Hepatocyte (in vitro differentiated cells): ENCODE measurements at regions not wholly inside any gene's neighbourhood (a gene's known extent, or its start where the extent isn't known, plus 50 kb on each side); places are given as distances from the start of the nearest gene placed in this dataset.

Experiments used
- DNase-seq: peaks from one replicate; pipeline ENCODE4 v3.0.0-alpha.2; 2016; ENCODE audit warnings: low spot score
- H2AFZ ChIP-seq: fragments of 200-600 bp; sonication (generic); 2 replicates; pipeline ENCODE4 v1.6.0; 2016; ENCODE audit warnings: antibody characterized with exemption, mild to moderate bottlenecking
- H3K27ac ChIP-seq: fragments of 200-600 bp; sonication (generic); 2 replicates; pipeline ENCODE4 v1.5.1; 2016; ENCODE audit warnings: mild to moderate bottlenecking
- H3K27me3 ChIP-seq: fragments of 200-600 bp; sonication (generic); 2 replicates; pipeline ENCODE4 v1.6.1; 2016
- H3K36me3 ChIP-seq: fragments of 200-600 bp; sonication (generic); replicated peaks from 2 replicates; pipeline ENCODE4 v1.5.1; 2016; ENCODE audit warnings: low read depth; ENCODE audit not compliant: insufficient read depth
- H3K4me1 ChIP-seq: fragments of 200-600 bp; sonication (generic); 2 replicates; pipeline ENCODE4 v1.5.1; 2016; ENCODE audit warnings: mild to moderate bottlenecking, moderate library complexity; ENCODE audit not compliant: insufficient read depth
- H3K4me2 ChIP-seq: fragments of 200-600 bp; sonication (generic); 2 replicates; pipeline ENCODE4 v1.6.0; 2016
- H3K4me3 ChIP-seq: fragments of 200-600 bp; sonication (generic); 2 replicates; pipeline ENCODE4 v1.5.1; 2016; ENCODE audit warnings: mild to moderate bottlenecking
- H3K79me2 ChIP-seq: fragments of 200-600 bp; sonication (generic); 2 replicates; pipeline ENCODE4 v1.6.0; 2017; ENCODE audit warnings: mild to moderate bottlenecking
- H3K9me2 ChIP-seq: fragments of 200-600 bp; sonication (generic); replicated peaks from 2 replicates; pipeline ENCODE4 v1.6.0; 2017; ENCODE audit warnings: mild to moderate bottlenecking; ENCODE audit not compliant: insufficient read depth
- H3K9me3 ChIP-seq: fragments of 200-600 bp; sonication (generic); 2 replicates; pipeline ENCODE4 v1.5.1; 2016; ENCODE audit warnings: low read depth, mild to moderate bottlenecking
- H4K20me1 ChIP-seq: fragments of 200-600 bp; sonication (generic); 2 replicates; pipeline ENCODE4 v1.6.0; 2016; ENCODE audit warnings: mild to moderate bottlenecking; ENCODE audit not compliant: insufficient read depth, poor library complexity, severe bottlenecking
- CTCF ChIP-seq: fragments of 200-600 bp; sonication (generic); IDR thresholded peaks from 2 replicates; pipeline ENCODE4 v1.5.1; 2016; ENCODE audit warnings: antibody characterized with exemption, mild to moderate bottlenecking; ENCODE audit not compliant: poor library complexity
- EZH2 ChIP-seq: fragments of 200-600 bp; sonication (generic); IDR thresholded peaks from 2 replicates; pipeline ENCODE4 v1.6.1; 2016; ENCODE audit warnings: antibody characterized with exemption, mild to moderate bottlenecking, borderline replicate concordance
- EZH2phosphoT487 ChIP-seq: fragments of 200-600 bp; sonication (generic); IDR thresholded peaks from one replicate; pipeline ENCODE4 v1.6.1; 2018; ENCODE audit warnings: antibody characterized with exemption, mild to moderate bottlenecking, low read depth, moderate library complexity; ENCODE audit not compliant: unreplicated experiment, severe bottlenecking
- WGBS: methylation state at CpG from one replicate; pipeline ENCODE4 v1.1.6; 2016; ENCODE audit warnings: low lambda C conversion rate; ENCODE audit errors: missing lambda C conversion rate; 5-methylcytosine and 5-hydroxymethylcytosine counted together

DNA sequence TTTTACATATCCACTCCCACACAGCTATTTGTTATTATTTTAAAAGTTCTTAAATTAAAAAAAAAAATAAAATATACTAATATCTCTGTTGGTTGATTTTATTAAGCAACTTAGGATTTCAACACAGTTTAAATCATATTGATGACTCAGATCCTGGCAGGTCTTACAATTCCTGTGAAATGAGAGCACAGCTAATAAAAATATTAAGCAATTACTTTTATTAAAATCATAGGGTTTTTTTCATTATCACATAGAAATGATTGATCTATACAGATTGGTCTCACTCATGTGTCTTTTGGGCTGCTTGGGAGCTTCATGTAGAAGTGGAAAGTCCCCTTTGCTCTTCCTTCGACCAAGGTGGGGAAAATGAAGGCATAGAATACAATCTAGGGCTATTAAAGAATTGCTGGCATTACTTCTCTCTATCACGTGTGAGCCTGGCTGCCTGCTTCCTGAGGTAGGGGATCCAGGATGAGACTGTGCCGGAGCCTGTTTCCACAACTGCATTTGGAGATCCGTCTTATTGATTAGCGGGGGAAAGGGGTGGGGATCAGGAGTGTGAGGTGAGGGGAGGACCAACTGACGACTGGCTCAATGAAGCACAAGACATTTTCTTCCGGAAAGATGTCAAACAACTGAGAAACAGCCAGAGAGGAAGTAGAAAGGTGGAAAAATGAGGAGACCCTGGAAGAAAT, 858.0 kb downstream of the USP25 start:
- H3K27me3 ChIP-seq: no peaks in the 10 kb centered on the region
- WGBS: 33% methylated on average over 7 of the region's 7 CpGs
- peaks cover 9% of the 10 kb centered on the region for H3K4me1 ChIP-seq
- no peak overlapping the region for H3K4me3 ChIP-seq
- H3K79me2 ChIP-seq: no peaks in the 10 kb centered on the region
- H3K27ac ChIP-seq: peak overlapping the region; percentile 51
- no peaks in the 10 kb centered on the region for H4K20me1 ChIP-seq
- no peaks in the 10 kb centered on the region for H3K9me2 ChIP-seq
- no peaks in the 10 kb centered on the region for H3K9me3 ChIP-seq
- H2AFZ ChIP-seq: peak overlapping the region; percentile 12
- TF ChIP-seq EZH2 (no peak), EZH2phosphoT487 (no peak), CTCF (no peak)
- H3K36me3 ChIP-seq: no peaks in the 10 kb centered on the region
- peak; percentile 15 for DNase-seq
- peak overlapping the region; percentile 71 for H3K4me2 ChIP-seq

- H3K79me2 ChIP-seq: no peaks in the 10 kb centered on the region
- H3K27me3 ChIP-seq: no peaks in the 10 kb centered on the region
- peaks cover 9% of the 10 kb centered on the region for H3K4me1 ChIP-seq
- H2AFZ ChIP-seq: peak overlapping the region; percentile 12
- H3K9me3 ChIP-seq: no peaks in the 10 kb centered on the region
- TF ChIP-seq CTCF: no peak
- no peak for TF ChIP-seq EZH2
- no peak for TF ChIP-seq EZH2phosphoT487
- DNase-seq: peak; percentile 87
- no peak overlapping the region for H3K4me3 ChIP-seq
- peak overlapping the region; percentile 51 for H3K27ac ChIP-seq
- H3K9me2 ChIP-seq: no peaks in the 10 kb centered on the region
- no peaks in the 10 kb centered on the region for H4K20me1 ChIP-seq
- 6% methylated on average over 18 of the region's 18 CpGs for WGBS
- H3K36me3 ChIP-seq: no peaks in the 10 kb centered on the region
- peak overlapping the region; percentile 71 for H3K4me2 ChIP-seq
These were observed 858.7 kb downstream of the USP25 start for GRCh38 chr21:16588433-16588860.

DNA sequence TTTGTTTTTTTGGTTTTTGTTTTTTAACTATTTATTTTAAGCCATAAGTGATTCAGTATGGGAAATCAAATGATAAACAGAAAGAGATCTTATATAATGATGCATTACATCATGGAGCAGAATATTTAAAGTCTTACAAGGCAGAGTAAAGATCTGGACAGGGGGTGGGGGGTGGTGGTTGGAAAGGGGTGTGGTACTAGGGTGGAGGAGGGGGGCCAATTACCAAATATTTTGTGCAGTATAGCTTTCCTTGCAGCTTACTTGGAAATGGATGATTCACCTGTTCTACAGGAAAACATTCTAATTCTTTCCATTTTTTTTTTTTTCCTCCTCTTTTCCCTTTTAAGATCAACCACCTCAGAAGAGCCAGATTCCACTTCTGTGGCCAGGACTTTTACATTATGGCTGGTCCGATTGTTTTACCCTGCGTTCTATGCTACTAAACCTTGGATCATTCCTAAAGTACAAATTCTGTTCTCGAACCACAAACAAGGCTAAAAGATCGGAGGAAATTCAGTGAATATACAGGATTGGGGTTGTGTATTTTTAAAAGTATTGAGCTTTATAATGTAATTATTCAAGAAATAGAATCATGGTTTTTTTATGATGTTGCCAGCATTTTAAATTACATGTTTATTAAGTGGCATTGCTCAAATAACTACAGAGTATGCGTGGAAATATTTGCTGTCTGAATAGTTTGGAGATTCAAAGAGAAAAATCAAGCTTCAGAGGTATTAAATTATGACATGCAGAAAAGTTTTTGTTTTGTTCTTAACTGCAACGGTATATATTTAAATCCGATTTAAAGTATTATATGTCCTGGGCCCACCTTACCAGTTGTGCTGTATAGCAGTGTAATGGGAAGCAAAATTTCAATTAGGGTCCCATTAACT, 859.5 kb downstream of the USP25 start:
- Histone ChIP-seq H3K27ac (no peak overlapping the region), H3K27me3 (no peaks in the 10 kb centered on the region), H3K4me2 (peak overlapping the region; percentile 71), H4K20me1 (no peaks in the 10 kb centered on the region), H3K4me1 (peaks cover 9% of the 10 kb centered on the region), H2AFZ (no peak overlapping the region), H3K36me3 (no peaks in the 10 kb centered on the region), H3K9me3 (no peaks in the 10 kb centered on the region), H3K9me2 (no peaks in the 10 kb centered on the region), H3K4me3 (no peak overlapping the region), H3K79me2 (no peaks in the 10 kb centered on the region)
- TF ChIP-seq EZH2: no peak
- no peak for TF ChIP-seq CTCF
- TF ChIP-seq EZH2phosphoT487: no peak
- no peak for DNase-seq
- 93% methylated on average over 7 of the region's 7 CpGs for WGBS
